22Rv1 (cell line): ENCODE measurements at regions not wholly inside any gene's neighbourhood (a gene's known extent, or its start where the extent isn't known, plus 50 kb on each side); places are given as distances from the start of the nearest gene placed in this dataset.

Experiments used
- ZFX ChIP-seq: fragments of 450-650 bp; IDR thresholded peaks from 2 replicates; pipeline ENCODE4 v1.6.1; 2017; ENCODE audit warnings: antibody characterized with exemption, borderline replicate concordance
- TF ChIP-seq, protein P1 (sequence below): fragments of 450-650 bp; IDR thresholded peaks from 2 replicates; pipeline ENCODE4 v1.5.1; 2017; ENCODE audit warnings: mild to moderate bottlenecking

DNA sequence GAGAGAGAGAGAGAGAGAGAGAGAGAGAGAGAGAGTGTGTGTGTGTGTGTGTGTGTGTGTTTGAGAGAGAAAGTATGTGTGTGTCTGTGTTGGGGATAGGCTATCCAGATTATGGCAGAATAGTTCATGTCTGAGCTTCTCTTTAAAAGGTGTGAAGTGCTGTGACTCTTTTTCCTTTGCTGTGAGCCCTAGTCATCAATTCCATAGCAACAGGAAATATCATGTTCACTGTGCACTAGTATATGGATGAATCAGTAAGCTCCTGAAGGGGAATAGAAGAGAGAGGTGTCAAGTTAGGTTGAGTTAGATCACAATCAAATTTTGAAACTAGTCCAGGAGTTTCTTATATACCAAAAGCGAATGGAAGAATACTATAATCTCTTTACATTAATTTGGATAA, 318.7 kb downstream of the RFPL4B start:
- TF ChIP-seq, protein P1, sequence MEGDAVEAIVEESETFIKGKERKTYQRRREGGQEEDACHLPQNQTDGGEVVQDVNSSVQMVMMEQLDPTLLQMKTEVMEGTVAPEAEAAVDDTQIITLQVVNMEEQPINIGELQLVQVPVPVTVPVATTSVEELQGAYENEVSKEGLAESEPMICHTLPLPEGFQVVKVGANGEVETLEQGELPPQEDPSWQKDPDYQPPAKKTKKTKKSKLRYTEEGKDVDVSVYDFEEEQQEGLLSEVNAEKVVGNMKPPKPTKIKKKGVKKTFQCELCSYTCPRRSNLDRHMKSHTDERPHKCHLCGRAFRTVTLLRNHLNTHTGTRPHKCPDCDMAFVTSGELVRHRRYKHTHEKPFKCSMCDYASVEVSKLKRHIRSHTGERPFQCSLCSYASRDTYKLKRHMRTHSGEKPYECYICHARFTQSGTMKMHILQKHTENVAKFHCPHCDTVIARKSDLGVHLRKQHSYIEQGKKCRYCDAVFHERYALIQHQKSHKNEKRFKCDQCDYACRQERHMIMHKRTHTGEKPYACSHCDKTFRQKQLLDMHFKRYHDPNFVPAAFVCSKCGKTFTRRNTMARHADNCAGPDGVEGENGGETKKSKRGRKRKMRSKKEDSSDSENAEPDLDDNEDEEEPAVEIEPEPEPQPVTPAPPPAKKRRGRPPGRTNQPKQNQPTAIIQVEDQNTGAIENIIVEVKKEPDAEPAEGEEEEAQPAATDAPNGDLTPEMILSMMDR, result no peak
- no peak for TF ChIP-seq ZFX
